GM18502 (cell line): ENCODE measurements at regions not wholly inside any gene's neighbourhood (a gene's known extent, or its start where the extent isn't known, plus 50 kb on each side); places are given as distances from the start of the nearest gene placed in this dataset.
"Not testable (repeated sequence)": the region's sequence is repeated elsewhere in the genome, so short reads cannot be mapped to it uniquely, and the experiment has no call there.

Experiments
- ATAC-seq: cut with Tn5 transposase; IDR thresholded peaks from one replicate; pipeline ENCODE4 v1.9.1; 2021; ENCODE audit warnings: mild to moderate bottlenecking; ENCODE audit not compliant: unreplicated experiment, poor library complexity

- no peak for ATAC-seq
Observed at GRCh38 chr5:102068870-102069269, 227.2 kb downstream of the SLCO4C1 start.

GRCh38 chr5:102049517-102049916, 246.6 kb downstream of the SLCO4C1 start:
- no peak for ATAC-seq

- ATAC-seq, result no peak
Observed at GRCh38 chr5:102048940-102049339, 247.1 kb downstream of the SLCO4C1 start.

- not testable (repeated sequence) for ATAC-seq
Observed at GRCh38 chr5:102047073-102047472, 249.0 kb downstream of the SLCO4C1 start.

- no peak for ATAC-seq
Observed at GRCh38 chr5:102040326-102040725, 255.8 kb downstream of the SLCO4C1 start.

GRCh38 chr5:102036927-102037326, 259.2 kb downstream of the SLCO4C1 start:
- no peak for ATAC-seq

- no peak for ATAC-seq
Observed at GRCh38 chr5:102031711-102032110, 264.4 kb downstream of the SLCO4C1 start.

GRCh38 chr5:102018690-102019089, 277.4 kb downstream of the SLCO4C1 start:
- no peak for ATAC-seq

GRCh38 chr5:102018279-102018678, 277.8 kb downstream of the SLCO4C1 start:
- no peak for ATAC-seq

- no peak for ATAC-seq
Observed at GRCh38 chr5:102014371-102014770, 281.7 kb downstream of the SLCO4C1 start.

GRCh38 chr5:102010644-102011043, 285.4 kb downstream of the SLCO4C1 start:
- ATAC-seq, result no peak

GRCh38 chr5:101997235-101997634, 298.8 kb downstream of the SLCO4C1 start:
- ATAC-seq, result no peak

- ATAC-seq, result no peak
Observed at GRCh38 chr5:101995585-101995984, 300.5 kb downstream of the SLCO4C1 start.

- ATAC-seq, result no peak
Observed at GRCh38 chr5:101991486-101991885, 304.6 kb downstream of the SLCO4C1 start.

- ATAC-seq, result no peak
Observed at GRCh38 chr5:101989659-101990058, 306.4 kb downstream of the SLCO4C1 start.

GRCh38 chr5:101977729-101978345, 318.2 kb downstream of the SLCO4C1 start:
- peak; percentile 95 for ATAC-seq

GRCh38 chr5:101976933-101977332, 319.2 kb downstream of the SLCO4C1 start:
- ATAC-seq, result no peak

GRCh38 chr5:101969742-101970141, 326.3 kb downstream of the SLCO4C1 start:
- no peak for ATAC-seq

GRCh38 chr5:101966476-101966875, 329.6 kb downstream of the SLCO4C1 start:
- no peak for ATAC-seq

- no peak for ATAC-seq
Observed at GRCh38 chr5:101955891-101956290, 340.2 kb downstream of the SLCO4C1 start.

- no peak for ATAC-seq
Observed at GRCh38 chr5:101950019-101950418, 346.1 kb downstream of the SLCO4C1 start.

- ATAC-seq, result no peak
Observed at GRCh38 chr5:101948615-101949014, 347.5 kb downstream of the SLCO4C1 start.

- ATAC-seq, result peak; percentile 53
Observed at GRCh38 chr5:101943784-101944183, 352.3 kb downstream of the SLCO4C1 start.
